ENCODE measurements at regions not wholly inside any gene's neighbourhood (a gene's known extent, or its start where the extent isn't known, plus 50 kb on each side); places are given as distances from the start of the nearest gene placed in this dataset.

- Histone ChIP-seq H4K5ac (ENCODE audit: insufficient read length, low read depth, low read length) (no peak overlapping the region), H4K20me1 (replicated peaks in 1 of 2; ENCODE audit: control insufficient read depth in 1 of 2, insufficient read depth in 2 of 2, low read length in 2 of 2) (no peaks in the 10 kb centered on the region), H3K4me3 (ENCODE audit: extremely low read depth in 1 of 4, insufficient read depth in 2 of 4, low read depth in 3 of 4, low read length in 4 of 4) (no peak overlapping the region), H2AFZ (ENCODE audit: low read length) (no peak overlapping the region), H3K27ac (ENCODE audit: low read depth, low read length) (no peak overlapping the region), H4K8ac (ENCODE audit: extremely low read depth, insufficient read depth, low read length) (no peak overlapping the region), H3K36me3 (ENCODE audit: control insufficient read depth in 2 of 4, insufficient read depth in 4 of 4, low read length in 3 of 4) (no peaks in the 10 kb centered on the region), H3K23me2 (ENCODE audit: low read depth, low read length) (no peaks in the 10 kb centered on the region; the same call in 1 of the 2 replicates), H3K23ac (ENCODE audit: insufficient read length) (no peak overlapping the region), H2BK15ac (ENCODE audit: low read length) (no peak overlapping the region), H3K9me3 (ENCODE audit: insufficient read depth in 2 of 2, low read depth in 1 of 2, low read length in 1 of 2) (no peaks in the 10 kb centered on the region), H3K79me1 (ENCODE audit: low read depth, low read length) (no peaks in the 10 kb centered on the region), H3K9ac (replicated peaks in 1 of 4; ENCODE audit: extremely low read depth in 1 of 4, low read depth in 3 of 4, low read length in 3 of 4) (no peak overlapping the region), H3K56ac (replicated peaks; ENCODE audit: insufficient read length, low read depth, low read length) (no peak overlapping the region), H2BK20ac (ENCODE audit: low read length) (no peak overlapping the region), H3K27me3 (replicated peaks in 1 of 4; ENCODE audit: control insufficient read depth in 3 of 4, extremely low read depth in 1 of 4, insufficient read depth in 3 of 4, low read length in 3 of 4) (no peaks in the 10 kb centered on the region), H4K91ac (replicated peaks; ENCODE audit: insufficient read length, low read length) (no peak overlapping the region), H3K4me1 (replicated peaks in 1 of 4; ENCODE audit: control insufficient read depth in 3 of 4, insufficient read depth in 4 of 4, low read length in 3 of 4) (no peaks in the 10 kb centered on the region), H3K4me2 (ENCODE audit: insufficient read depth in 1 of 2, low read depth in 2 of 2, low read length in 2 of 2) (no peak overlapping the region), H2BK12ac (ENCODE audit: low read depth, low read length) (no peak overlapping the region), H3K4ac (replicated peaks; ENCODE audit: insufficient read length, low read depth, low read length) (no peak overlapping the region), H2BK120ac (replicated peaks; ENCODE audit: low read depth, low read length) (no peak overlapping the region), H3K18ac (ENCODE audit: extremely low read depth, low read length) (no peak overlapping the region), H2AK5ac (ENCODE audit: low read depth, low read length) (no peak overlapping the region), H3K79me2 (ENCODE audit: control insufficient read depth in 1 of 2, insufficient read depth in 2 of 2, low read length in 2 of 2) (no peaks in the 10 kb centered on the region), H2BK5ac (ENCODE audit: low read depth, low read length) (no peak overlapping the region), H3K14ac (ENCODE audit: insufficient read length) (no peak overlapping the region)
- WGBS, 2 experiments (ENCODE audit: extremely low coverage in 1 of 2, insufficient coverage in 1 of 2, insufficient read length in 1 of 2, insufficient replicate concordance in 2 of 2, low coverage in 1 of 2, low lambda C conversion rate in 2 of 2, missing lambda C conversion rate in 1 of 2), result 98% methylated on average over 3 of the region's 3 CpGs; no CpG with 5 or more reads in 1 of the 2 experiments
- POLR2A ChIA-PET (ENCODE audit: partially characterized antibody), result no interaction called here
- DNase-seq (ENCODE audit: low read depth in 1 of 2, low spot score in 2 of 2) (no peak), FAIRE-seq (no peak)
- CTCF ChIA-PET (ENCODE audit: partially characterized antibody), result no interaction called here
- TF ChIP-seq ASH2L (IDR thresholded peaks at IDR 0.05; ENCODE audit: low read length) (no peak), USF2 (IDR thresholded peaks at IDR 0.05; ENCODE audit: low read length) (no peak), E2F6 (IDR thresholded peaks at IDR 0.05) (no peak), RNF2 (IDR thresholded peaks at IDR 0.05; ENCODE audit: borderline replicate concordance, low read depth, low read length, missing control alignments, poor library complexity, severe bottlenecking) (no peak), TAF7 (optimal IDR thresholded peaks at IDR 0.05; ENCODE audit: borderline replicate concordance, low read depth, low read length) (no peak), KDM5A (IDR thresholded peaks at IDR 0.05; ENCODE audit: low read length) (no peak), ATF3 (IDR thresholded peaks at IDR 0.05; ENCODE audit: insufficient read depth, low read depth, low read length) (no peak), CBX8 (IDR thresholded peaks at IDR 0.05; ENCODE audit: borderline replicate concordance, low read depth, low read length) (no peak), CREB1 (IDR thresholded peaks at IDR 0.05) (no peak), POLR2A (IDR thresholded peaks at IDR 0.05; ENCODE audit: control extremely low read depth in 1 of 2, low read depth in 2 of 2, low read length in 2 of 2) (no peak), SAP30 (IDR thresholded peaks at IDR 0.05; ENCODE audit: insufficient read depth, insufficient replicate concordance, low read length) (no peak), TCF12 (IDR thresholded peaks at IDR 0.05; ENCODE audit: low read depth, low read length) (no peak), PHF8 (conservative IDR thresholded peaks at IDR 0.05; ENCODE audit: low read depth, low read length) (no peak)
Measured at GRCh38 chr2:116949249-116949648, 865.2 kb upstream of the DDX18 start.
